ENCODE measurements at regions not wholly inside any gene's neighbourhood (a gene's known extent, or its start where the extent isn't known, plus 50 kb on each side); places are given as distances from the start of the nearest gene placed in this dataset.

DNA sequence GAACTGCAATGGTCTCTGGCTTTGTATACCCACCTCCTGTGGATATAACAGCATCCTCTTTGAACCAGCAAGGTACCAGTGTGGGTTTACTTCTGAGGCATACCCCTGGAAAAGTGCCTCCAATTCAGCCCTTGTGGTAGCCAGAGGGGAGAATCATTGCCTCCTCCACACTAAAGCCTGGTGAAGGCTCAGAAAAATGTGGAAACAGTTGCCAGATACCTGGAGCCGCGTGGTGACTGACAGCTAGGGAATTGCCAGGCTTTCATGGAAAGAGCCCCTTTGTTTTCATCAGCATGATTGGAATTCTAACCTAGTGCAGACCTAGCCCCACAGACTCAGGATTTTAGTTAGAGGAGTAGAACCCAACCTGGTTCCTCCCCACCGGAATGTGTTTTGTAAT lies 168.6 kb upstream of the KLF3 start:
- TF ChIP-seq, protein P1, sequence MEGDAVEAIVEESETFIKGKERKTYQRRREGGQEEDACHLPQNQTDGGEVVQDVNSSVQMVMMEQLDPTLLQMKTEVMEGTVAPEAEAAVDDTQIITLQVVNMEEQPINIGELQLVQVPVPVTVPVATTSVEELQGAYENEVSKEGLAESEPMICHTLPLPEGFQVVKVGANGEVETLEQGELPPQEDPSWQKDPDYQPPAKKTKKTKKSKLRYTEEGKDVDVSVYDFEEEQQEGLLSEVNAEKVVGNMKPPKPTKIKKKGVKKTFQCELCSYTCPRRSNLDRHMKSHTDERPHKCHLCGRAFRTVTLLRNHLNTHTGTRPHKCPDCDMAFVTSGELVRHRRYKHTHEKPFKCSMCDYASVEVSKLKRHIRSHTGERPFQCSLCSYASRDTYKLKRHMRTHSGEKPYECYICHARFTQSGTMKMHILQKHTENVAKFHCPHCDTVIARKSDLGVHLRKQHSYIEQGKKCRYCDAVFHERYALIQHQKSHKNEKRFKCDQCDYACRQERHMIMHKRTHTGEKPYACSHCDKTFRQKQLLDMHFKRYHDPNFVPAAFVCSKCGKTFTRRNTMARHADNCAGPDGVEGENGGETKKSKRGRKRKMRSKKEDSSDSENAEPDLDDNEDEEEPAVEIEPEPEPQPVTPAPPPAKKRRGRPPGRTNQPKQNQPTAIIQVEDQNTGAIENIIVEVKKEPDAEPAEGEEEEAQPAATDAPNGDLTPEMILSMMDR (IDR thresholded peaks at IDR 0.05), result no peak
- TF ChIP-seq POLR2A (IDR thresholded peaks at IDR 0.05), result no peak
